ENCODE measurements at regions not wholly inside any gene's neighbourhood (a gene's known extent, or its start where the extent isn't known, plus 50 kb on each side); places are given as distances from the start of the nearest gene placed in this dataset.

DNA sequence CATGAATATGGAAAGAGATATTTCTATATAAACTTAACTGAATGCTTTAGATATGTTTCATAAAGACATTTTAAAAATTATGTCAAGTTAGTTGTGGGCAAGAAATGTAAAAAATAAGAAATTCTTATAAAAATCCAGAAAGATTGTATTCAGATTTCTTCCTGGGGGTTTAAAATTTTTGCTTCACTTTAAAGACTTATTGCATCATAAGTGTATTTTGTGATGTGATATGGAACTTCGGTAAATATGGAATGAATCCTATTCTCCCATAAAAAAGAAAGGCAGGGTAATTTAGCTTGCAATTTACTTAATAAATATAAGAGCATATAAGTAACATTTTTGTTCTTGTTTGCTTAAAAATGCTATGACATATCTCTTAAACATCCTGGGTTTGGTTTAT is 104.8 kb upstream of the CWC22 start:
- Histone ChIP-seq H4K20me1 (ENCODE audit: insufficient read depth) (no peaks in the 10 kb centered on the region), H3K9ac (ENCODE audit: low read length) (no peak overlapping the region), H3K9me2 (ENCODE audit: insufficient read depth, low read length) (no peaks in the 10 kb centered on the region), H2AFZ (ENCODE audit: low read depth, low read length) (no peak overlapping the region), H3F3A (ENCODE audit: insufficient read depth, low read length, poor library complexity, severe bottlenecking) (no peaks in the 10 kb centered on the region), H3K4me3 (ENCODE audit: low read length) (no peak overlapping the region), H3K36me3 (ENCODE audit: insufficient read depth, low read length) (no peaks in the 10 kb centered on the region), H3K27me3 (ENCODE audit: insufficient read depth, low read depth, low read length) (no peaks in the 10 kb centered on the region), H3K4me2 (ENCODE audit: low read length) (no peak overlapping the region), H3K27ac (ENCODE audit: low read length) (no peak overlapping the region), H3K9me3 (ENCODE audit: low read length) (no peaks in the 10 kb centered on the region), H3K79me2 (replicated peaks; ENCODE audit: insufficient read depth, low read length) (no peaks in the 10 kb centered on the region)
- TF ChIP-seq POLR2AphosphoS5 (IDR thresholded peaks at IDR 0.05) (no peak), SMC3 (conservative IDR thresholded peaks at IDR 0.05; ENCODE audit: poor library complexity) (no peak), RAD21 (conservative IDR thresholded peaks at IDR 0.05) (no peak), EZH2 (IDR thresholded peaks at IDR 0.05; ENCODE audit: borderline replicate concordance, insufficient read depth, low read length, poor library complexity, severe bottlenecking) (no peak)
- TF ChIP-seq, protein P1, sequence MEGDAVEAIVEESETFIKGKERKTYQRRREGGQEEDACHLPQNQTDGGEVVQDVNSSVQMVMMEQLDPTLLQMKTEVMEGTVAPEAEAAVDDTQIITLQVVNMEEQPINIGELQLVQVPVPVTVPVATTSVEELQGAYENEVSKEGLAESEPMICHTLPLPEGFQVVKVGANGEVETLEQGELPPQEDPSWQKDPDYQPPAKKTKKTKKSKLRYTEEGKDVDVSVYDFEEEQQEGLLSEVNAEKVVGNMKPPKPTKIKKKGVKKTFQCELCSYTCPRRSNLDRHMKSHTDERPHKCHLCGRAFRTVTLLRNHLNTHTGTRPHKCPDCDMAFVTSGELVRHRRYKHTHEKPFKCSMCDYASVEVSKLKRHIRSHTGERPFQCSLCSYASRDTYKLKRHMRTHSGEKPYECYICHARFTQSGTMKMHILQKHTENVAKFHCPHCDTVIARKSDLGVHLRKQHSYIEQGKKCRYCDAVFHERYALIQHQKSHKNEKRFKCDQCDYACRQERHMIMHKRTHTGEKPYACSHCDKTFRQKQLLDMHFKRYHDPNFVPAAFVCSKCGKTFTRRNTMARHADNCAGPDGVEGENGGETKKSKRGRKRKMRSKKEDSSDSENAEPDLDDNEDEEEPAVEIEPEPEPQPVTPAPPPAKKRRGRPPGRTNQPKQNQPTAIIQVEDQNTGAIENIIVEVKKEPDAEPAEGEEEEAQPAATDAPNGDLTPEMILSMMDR (IDR thresholded peaks at IDR 0.05; ENCODE audit: poor library complexity, severe bottlenecking) = no peak

DNA sequence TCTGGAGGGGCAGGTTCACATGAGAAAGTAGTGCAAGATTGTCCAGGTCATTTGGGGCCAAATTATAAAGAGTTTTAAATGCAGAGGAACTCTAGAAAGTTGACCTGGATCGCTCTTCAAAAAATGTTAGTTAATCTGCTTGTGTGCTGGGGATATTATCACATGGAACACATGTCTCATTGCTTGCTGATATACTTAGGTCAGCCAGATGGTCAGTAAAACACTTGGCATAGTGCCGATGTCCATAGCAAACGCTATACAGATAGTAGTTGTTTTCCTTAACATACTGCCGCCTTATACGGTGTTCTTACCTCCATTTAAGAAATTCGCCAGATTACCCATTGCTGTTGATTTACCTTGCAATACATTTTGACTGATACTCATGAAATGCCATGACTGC is 103.4 kb upstream of the CWC22 start:
- H2AFZ ChIP-seq (ENCODE audit: low read depth, low read length) = no peak overlapping the region
- H3K27ac ChIP-seq (ENCODE audit: low read length) = no peak overlapping the region
- no peak overlapping the region for H3K4me3 ChIP-seq (ENCODE audit: low read length)
- no peaks in the 10 kb centered on the region for H3K36me3 ChIP-seq (ENCODE audit: insufficient read depth, low read length)
- no peak overlapping the region for H3K4me2 ChIP-seq (ENCODE audit: low read length)
- TF ChIP-seq EZH2 (IDR thresholded peaks at IDR 0.05; ENCODE audit: borderline replicate concordance, insufficient read depth, low read length, poor library complexity, severe bottlenecking) = no peak
- no peak for TF ChIP-seq MXI1 (conservative IDR thresholded peaks at IDR 0.05; ENCODE audit: poor library complexity, severe bottlenecking)
- TF ChIP-seq POLR2AphosphoS5 (IDR thresholded peaks at IDR 0.05) = no peak
- TF ChIP-seq TAF1 (IDR thresholded peaks at IDR 0.05; ENCODE audit: low read depth) = no peak
- TF ChIP-seq EP300 (conservative IDR thresholded peaks at IDR 0.05; ENCODE audit: poor library complexity, severe bottlenecking) = no peak
- TF ChIP-seq, protein P1 (IDR thresholded peaks at IDR 0.05; ENCODE audit: poor library complexity, severe bottlenecking) = no peak
- no peak for TF ChIP-seq RAD21 (conservative IDR thresholded peaks at IDR 0.05)
- no peaks in the 10 kb centered on the region for H3K9me2 ChIP-seq (ENCODE audit: insufficient read depth, low read length)
- H3K79me2 ChIP-seq (replicated peaks; ENCODE audit: insufficient read depth, low read length) = no peaks in the 10 kb centered on the region
- no peak overlapping the region for H3K9ac ChIP-seq (ENCODE audit: low read length)
- no peaks in the 10 kb centered on the region for H4K20me1 ChIP-seq (ENCODE audit: insufficient read depth)
- H3K9me3 ChIP-seq (ENCODE audit: low read length) = no peaks in the 10 kb centered on the region
- H3K27me3 ChIP-seq (ENCODE audit: insufficient read depth, low read depth, low read length) = no peaks in the 10 kb centered on the region
- no peaks in the 10 kb centered on the region for H3F3A ChIP-seq (ENCODE audit: insufficient read depth, low read length, poor library complexity, severe bottlenecking)

DNA sequence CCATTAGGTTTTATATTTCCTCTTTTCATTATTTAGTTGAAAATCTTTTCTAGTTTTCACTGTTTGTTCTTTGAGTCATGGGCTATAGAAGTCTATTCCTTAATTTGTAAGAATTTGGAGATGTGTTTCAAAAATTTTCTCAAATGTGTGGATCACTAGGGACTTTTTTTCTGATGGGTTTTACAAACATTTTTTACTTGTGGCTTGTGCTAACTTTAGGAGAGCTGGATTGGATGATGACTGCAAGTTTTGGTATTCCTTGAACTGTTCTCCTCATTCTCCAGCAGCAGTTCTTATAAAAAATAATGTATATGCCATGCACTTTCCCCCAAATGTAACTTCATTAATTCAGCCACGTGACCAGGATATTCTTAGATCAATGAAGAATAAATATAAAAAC is 94.7 kb upstream of the CWC22 start:
- Histone ChIP-seq H3F3A (ENCODE audit: insufficient read depth, low read length, poor library complexity, severe bottlenecking) (no peaks in the 10 kb centered on the region), H3K36me3 (ENCODE audit: insufficient read depth, low read length) (no peaks in the 10 kb centered on the region), H3K4me2 (ENCODE audit: low read length) (no peak overlapping the region), H2AFZ (ENCODE audit: low read depth, low read length) (no peak overlapping the region), H3K9me3 (ENCODE audit: low read length) (no peaks in the 10 kb centered on the region), H3K27ac (ENCODE audit: low read length) (no peak overlapping the region), H3K9ac (ENCODE audit: low read length) (no peak overlapping the region), H3K79me2 (replicated peaks; ENCODE audit: insufficient read depth, low read length) (no peaks in the 10 kb centered on the region), H3K9me2 (ENCODE audit: insufficient read depth, low read length) (no peaks in the 10 kb centered on the region), H3K27me3 (ENCODE audit: insufficient read depth, low read depth, low read length) (no peaks in the 10 kb centered on the region), H3K4me3 (ENCODE audit: low read length) (no peak overlapping the region), H4K20me1 (ENCODE audit: insufficient read depth) (no peaks in the 10 kb centered on the region)
- TF ChIP-seq, protein P2, sequence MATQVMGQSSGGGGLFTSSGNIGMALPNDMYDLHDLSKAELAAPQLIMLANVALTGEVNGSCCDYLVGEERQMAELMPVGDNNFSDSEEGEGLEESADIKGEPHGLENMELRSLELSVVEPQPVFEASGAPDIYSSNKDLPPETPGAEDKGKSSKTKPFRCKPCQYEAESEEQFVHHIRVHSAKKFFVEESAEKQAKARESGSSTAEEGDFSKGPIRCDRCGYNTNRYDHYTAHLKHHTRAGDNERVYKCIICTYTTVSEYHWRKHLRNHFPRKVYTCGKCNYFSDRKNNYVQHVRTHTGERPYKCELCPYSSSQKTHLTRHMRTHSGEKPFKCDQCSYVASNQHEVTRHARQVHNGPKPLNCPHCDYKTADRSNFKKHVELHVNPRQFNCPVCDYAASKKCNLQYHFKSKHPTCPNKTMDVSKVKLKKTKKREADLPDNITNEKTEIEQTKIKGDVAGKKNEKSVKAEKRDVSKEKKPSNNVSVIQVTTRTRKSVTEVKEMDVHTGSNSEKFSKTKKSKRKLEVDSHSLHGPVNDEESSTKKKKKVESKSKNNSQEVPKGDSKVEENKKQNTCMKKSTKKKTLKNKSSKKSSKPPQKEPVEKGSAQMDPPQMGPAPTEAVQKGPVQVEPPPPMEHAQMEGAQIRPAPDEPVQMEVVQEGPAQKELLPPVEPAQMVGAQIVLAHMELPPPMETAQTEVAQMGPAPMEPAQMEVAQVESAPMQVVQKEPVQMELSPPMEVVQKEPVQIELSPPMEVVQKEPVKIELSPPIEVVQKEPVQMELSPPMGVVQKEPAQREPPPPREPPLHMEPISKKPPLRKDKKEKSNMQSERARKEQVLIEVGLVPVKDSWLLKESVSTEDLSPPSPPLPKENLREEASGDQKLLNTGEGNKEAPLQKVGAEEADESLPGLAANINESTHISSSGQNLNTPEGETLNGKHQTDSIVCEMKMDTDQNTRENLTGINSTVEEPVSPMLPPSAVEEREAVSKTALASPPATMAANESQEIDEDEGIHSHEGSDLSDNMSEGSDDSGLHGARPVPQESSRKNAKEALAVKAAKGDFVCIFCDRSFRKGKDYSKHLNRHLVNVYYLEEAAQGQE (IDR thresholded peaks at IDR 0.05; ENCODE audit: borderline replicate concordance) = no peak
- TF ChIP-seq TAF1 (IDR thresholded peaks at IDR 0.05; ENCODE audit: low read depth) = no peak
- no peak for TF ChIP-seq SMC3 (conservative IDR thresholded peaks at IDR 0.05; ENCODE audit: poor library complexity)
- TF ChIP-seq MXI1 (conservative IDR thresholded peaks at IDR 0.05; ENCODE audit: poor library complexity, severe bottlenecking) = no peak
- no peak for TF ChIP-seq RAD21 (conservative IDR thresholded peaks at IDR 0.05)
- TF ChIP-seq POLR2AphosphoS5 (IDR thresholded peaks at IDR 0.05) = no peak
- no peak for TF ChIP-seq EZH2 (IDR thresholded peaks at IDR 0.05; ENCODE audit: borderline replicate concordance, insufficient read depth, low read length, poor library complexity, severe bottlenecking)
- no peak for TF ChIP-seq EP300 (conservative IDR thresholded peaks at IDR 0.05; ENCODE audit: poor library complexity, severe bottlenecking)
- TF ChIP-seq, protein P1 (IDR thresholded peaks at IDR 0.05; ENCODE audit: poor library complexity, severe bottlenecking) = no peak

Data from neural cell (in vitro differentiated cells).